ENCODE measurements at regions not wholly inside any gene's neighbourhood (a gene's known extent, or its start where the extent isn't known, plus 50 kb on each side); places are given as distances from the start of the nearest gene placed in this dataset.
"Not testable (repeated sequence)": the region's sequence is repeated elsewhere in the genome, so short reads cannot be mapped to it uniquely, and the experiment has no call there.

GRCh38 chr7:109901926-109902325, 1189.0 kb upstream of the LRRN3 start:
- intact Hi-C loops (cut with DNase I), result no loop called here

GRCh38 chr7:109905368-109906065, 1185.4 kb upstream of the LRRN3 start:
- H3K9me3 ChIP-seq; H3K4me3 ChIP-seq; H3K36me3 ChIP-seq; H3K4me1 ChIP-seq; intact Hi-C loops (cut with DNase I); DNase-seq (ENCODE audit: extremely low spot score in 2 of 2); H3K27me3 ChIP-seq; H3K27ac ChIP-seq: not testable (repeated sequence)

More at GRCh38 chr7:109901926-109902325, 1189.0 kb upstream of the LRRN3 start:
- Histone ChIP-seq H3K9me3 (no peaks in the 10 kb centered on the region), H3K4me3 (no peak overlapping the region), H3K27ac (no peak overlapping the region), H3K36me3 (no peaks in the 10 kb centered on the region), H3K27me3 (no peaks in the 10 kb centered on the region), H3K4me1 (no peaks in the 10 kb centered on the region)
- no peak for DNase-seq (ENCODE audit: extremely low spot score in 2 of 2)
- TF ChIP-seq POLR2AphosphoS5 (IDR thresholded peaks at IDR 0.05; ENCODE audit: insufficient read depth in 1 of 2, low read depth in 1 of 2) (no peak), POLR2A (IDR thresholded peaks at IDR 0.05) (no peak), CTCF (IDR thresholded peaks at IDR 0.05) (no peak)

- intact Hi-C loops (cut with DNase I), result no loop called here
- Histone ChIP-seq H3K27me3 (no peaks in the 10 kb centered on the region), H3K27ac (no peak overlapping the region), H3K4me1 (no peaks in the 10 kb centered on the region), H3K36me3 (no peaks in the 10 kb centered on the region), H3K4me3 (no peak overlapping the region), H3K9me3 (no peaks in the 10 kb centered on the region)
- TF ChIP-seq CTCF (IDR thresholded peaks at IDR 0.05) (no peak), POLR2A (IDR thresholded peaks at IDR 0.05) (no peak), POLR2AphosphoS5 (IDR thresholded peaks at IDR 0.05; ENCODE audit: insufficient read depth in 1 of 2, low read depth in 1 of 2) (no peak)
- no peak for DNase-seq (ENCODE audit: extremely low spot score in 2 of 2)
Observed at GRCh38 chr7:109915670-109916069, 1175.3 kb upstream of the LRRN3 start.

- H3K36me3 ChIP-seq, result no peaks in the 10 kb centered on the region
- H3K9me3 ChIP-seq, result no peaks in the 10 kb centered on the region
- no peak for DNase-seq (ENCODE audit: extremely low spot score in 2 of 2)
- intact Hi-C loops (cut with DNase I), result no loop called here
- H3K4me1 ChIP-seq, result no peaks in the 10 kb centered on the region
- TF ChIP-seq POLR2A (IDR thresholded peaks at IDR 0.05) (no peak), CTCF (IDR thresholded peaks at IDR 0.05) (no peak), POLR2AphosphoS5 (IDR thresholded peaks at IDR 0.05; ENCODE audit: insufficient read depth in 1 of 2, low read depth in 1 of 2) (no peak)
- no peak overlapping the region for H3K27ac ChIP-seq
- H3K27me3 ChIP-seq, result no peaks in the 10 kb centered on the region
- H3K4me3 ChIP-seq, result no peak overlapping the region
Observed at GRCh38 chr7:109926738-109927137, 1164.2 kb upstream of the LRRN3 start.

GRCh38 chr7:109930049-109930448, 1160.9 kb upstream of the LRRN3 start:
- no peaks in the 10 kb centered on the region for H3K27me3 ChIP-seq
- intact Hi-C loops (cut with DNase I), result no loop called here

More at GRCh38 chr7:109930049-109930448, 1160.9 kb upstream of the LRRN3 start:
- H3K4me1 ChIP-seq, result no peaks in the 10 kb centered on the region
- H3K27ac ChIP-seq, result no peak overlapping the region
- no peak for TF ChIP-seq POLR2AphosphoS5 (IDR thresholded peaks at IDR 0.05; ENCODE audit: insufficient read depth in 1 of 2, low read depth in 1 of 2)
- TF ChIP-seq CTCF (IDR thresholded peaks at IDR 0.05), result no peak
- TF ChIP-seq POLR2A (IDR thresholded peaks at IDR 0.05), result no peak
- no peaks in the 10 kb centered on the region for H3K36me3 ChIP-seq
- DNase-seq (ENCODE audit: extremely low spot score in 2 of 2), result no peak
- H3K9me3 ChIP-seq, result no peaks in the 10 kb centered on the region
- H3K4me3 ChIP-seq, result no peak overlapping the region
